Small intestine (tissue), 7 donors: ENCODE measurements at regions not wholly inside any gene's neighbourhood (a gene's known extent, or its start where the extent isn't known, plus 50 kb on each side); places are given as distances from the start of the nearest gene placed in this dataset.

ENCODE experiments used
- DNase-seq, 2 donors: peaks; one replicate each; pipeline versions ENCODE4 v3.0.0 to v3.0.0-alpha.2; 2013
- FAIRE-seq: peaks from 2 replicates; lab custom pipeline; 2012; peaks lifted over from hg19 to GRCh38; lab: Jason Lieb, UNC
- H3K27ac ChIP-seq, 3 donors: one replicate each; pipeline ENCODE4 v1.5.1; 2013; ENCODE audit warnings: low read length in 2 of 3, mild to moderate bottlenecking in 2 of 3, control low read depth in 1 of 3, inconsistent platforms in 1 of 3, low read depth in 1 of 3, moderate library complexity in 1 of 3
- H3K27me3 ChIP-seq, 3 donors: one replicate each; pipeline ENCODE4 v1.6.1; 2013; ENCODE audit warnings: low read length in 3 of 3, inconsistent platforms in 1 of 3; ENCODE audit not compliant: control insufficient read depth in 3 of 3, insufficient read depth in 3 of 3
- H3K36me3 ChIP-seq, 3 donors: one replicate each; pipeline ENCODE4 v1.6.1; 2013; ENCODE audit warnings: low read length in 3 of 3, inconsistent platforms in 1 of 3, low read depth in 1 of 3, mild to moderate bottlenecking in 1 of 3, moderate library complexity in 1 of 3; ENCODE audit not compliant: control insufficient read depth in 3 of 3, insufficient read depth in 2 of 3
- H3K4me1 ChIP-seq, 3 donors: one replicate each; pipeline ENCODE4 v1.6.1; 2013; ENCODE audit warnings: low read length in 2 of 3, inconsistent platforms in 1 of 3, low read depth in 1 of 3, mild to moderate bottlenecking in 1 of 3, moderate library complexity in 1 of 3; ENCODE audit not compliant: control insufficient read depth in 3 of 3, insufficient read depth in 2 of 3
- H3K4me3 ChIP-seq, 3 donors: one replicate each; pipeline ENCODE4 v1.5.1; 2013; ENCODE audit warnings: low read length in 3 of 3, control low read depth in 1 of 3, inconsistent platforms in 1 of 3, low read depth in 1 of 3, mild to moderate bottlenecking in 1 of 3, moderate library complexity in 1 of 3
- H3K9me3 ChIP-seq, 2 donors: one replicate each; pipeline ENCODE4 v1.6.1; 2013; ENCODE audit warnings: low read depth in 1 of 2, low read length in 1 of 2; ENCODE audit not compliant: control insufficient read depth in 2 of 2, insufficient read depth in 1 of 2
- WGBS, 3 donors: extraction: QIAGEN DNeasy Blood & Tissue Kit; methylation state at CpG; one replicate each; pipeline ENCODE4 v1.1.7; 2013; 5-methylcytosine and 5-hydroxymethylcytosine counted together
- donor health status: healthy with polysubstance abuse.
- donor health status: control.
- donor health status: control.
- donor health status: Bipolar disorder and iron deficiency.
- donor health status: healthy.

DNA sequence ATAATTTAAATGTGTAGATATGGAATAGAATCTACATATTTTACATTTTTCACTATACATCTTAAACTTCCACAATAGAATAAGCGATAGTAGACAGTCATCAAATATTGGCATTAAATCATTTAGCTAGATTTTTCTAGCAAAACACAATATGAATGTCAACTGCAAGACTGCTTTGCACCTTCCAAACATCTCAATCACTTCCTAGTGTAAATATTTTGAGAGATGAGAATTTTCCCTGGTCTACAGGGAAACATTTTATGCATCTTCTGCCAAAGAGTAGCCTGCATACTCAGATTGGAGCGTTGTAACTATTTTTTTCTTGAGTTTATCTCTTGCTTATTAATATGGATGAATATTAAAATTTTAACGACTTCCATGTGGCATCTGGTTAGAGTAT is 897.4 kb downstream of the CENPC start:
- Histone ChIP-seq H3K27ac (no peak overlapping the region), H3K4me3 (no peak overlapping the region), H3K36me3 (no peaks in the 10 kb centered on the region), H3K4me1 (no peaks in the 10 kb centered on the region), H3K9me3 (peaks cover 0 to 2% of the 10 kb centered on the region in 2 donors), H3K27me3 (no peaks in the 10 kb centered on the region)
- FAIRE-seq (no peak), DNase-seq (no peak)
- 57 to 61% (median 60%) methylated on average over 3 of the region's 3 CpGs for WGBS, 3 donors

DNA sequence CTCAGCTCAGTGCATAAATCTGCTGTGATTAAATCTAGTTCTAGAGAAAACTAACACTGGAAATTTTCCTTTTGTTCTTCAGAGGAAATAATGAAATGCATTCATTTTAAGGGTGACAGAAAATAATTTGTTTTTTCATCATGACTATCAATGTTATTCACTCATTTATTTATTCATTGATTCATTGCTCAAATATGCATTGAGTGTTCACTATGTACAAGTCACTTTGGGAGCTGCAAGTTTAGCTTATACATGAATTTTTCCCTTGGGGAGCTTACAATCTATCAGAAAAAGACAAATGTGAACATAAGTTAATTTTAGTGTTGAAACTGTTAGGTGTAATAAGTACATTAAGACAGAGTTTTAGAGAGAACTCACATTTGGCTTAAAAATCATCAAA is 897.8 kb downstream of the CENPC start:
- Histone ChIP-seq H3K27ac (no peak overlapping the region), H3K4me1 (no peaks in the 10 kb centered on the region), H3K9me3 (peaks cover 0 to 2% of the 10 kb centered on the region in 2 donors), H3K4me3 (no peak overlapping the region), H3K36me3 (no peaks in the 10 kb centered on the region), H3K27me3 (no peaks in the 10 kb centered on the region)
- FAIRE-seq: no peak
- DNase-seq: no peak

DNA sequence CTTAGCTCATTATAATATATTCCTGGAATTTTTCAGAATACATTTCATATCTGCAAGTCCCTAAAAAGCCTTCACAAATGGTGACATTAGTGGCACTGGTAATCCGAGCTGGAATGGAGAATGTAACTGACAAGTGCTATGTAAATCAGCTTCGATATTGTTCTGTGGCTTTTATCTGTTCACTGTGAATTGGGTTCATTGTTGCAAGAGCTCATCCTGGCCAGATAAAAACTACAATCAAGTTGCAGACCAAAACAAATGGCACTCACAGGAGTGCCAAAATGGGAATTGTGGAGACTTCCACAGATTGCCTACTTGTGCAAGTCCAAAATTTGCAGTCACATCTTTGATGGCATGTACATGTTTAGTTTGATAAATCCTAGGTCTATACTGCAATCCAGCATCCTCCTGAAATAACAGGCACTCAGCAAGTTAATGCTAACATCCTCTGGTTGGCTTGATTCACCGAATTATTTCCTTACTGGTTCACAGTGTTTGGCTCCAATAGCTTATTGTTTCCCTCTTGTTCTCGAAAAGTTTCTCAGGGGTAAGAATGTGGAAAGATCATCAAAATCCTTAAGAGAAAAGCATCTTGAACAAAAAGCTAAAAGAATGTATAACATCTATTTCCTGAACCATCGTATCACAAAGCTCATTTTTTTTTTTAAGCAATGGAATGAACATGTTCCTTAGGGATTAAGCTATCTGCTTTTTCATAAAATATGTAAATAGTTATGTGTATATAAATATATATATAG is 904.9 kb downstream of the CENPC start:
- FAIRE-seq: no peak
- 59 to 67% (median 64%) methylated on average over 5 of the region's 5 CpGs for WGBS, 3 donors

DNA sequence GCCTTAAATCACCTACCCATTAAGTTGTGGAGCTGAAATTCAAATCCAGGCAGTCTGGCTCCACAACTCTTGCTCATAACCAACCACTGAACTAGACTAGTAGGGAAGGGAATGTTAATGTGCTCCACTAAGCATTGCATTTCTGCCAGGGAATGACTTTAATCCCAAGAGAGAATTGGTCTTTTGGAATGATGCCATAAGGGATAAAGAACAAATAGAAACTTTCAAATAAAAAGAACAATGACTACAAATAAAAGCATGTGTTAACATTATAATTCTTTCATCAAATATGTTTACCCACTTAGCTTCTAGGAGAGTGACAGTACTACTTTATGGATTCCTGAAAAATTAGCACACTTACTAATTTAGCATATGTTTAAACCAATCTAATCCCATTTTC is 905.9 kb downstream of the CENPC start:
- Histone ChIP-seq H3K36me3 (no peaks in the 10 kb centered on the region), H3K9me3 (no peaks in the 10 kb centered on the region), H3K4me3 (no peak overlapping the region), H3K27ac (no peak overlapping the region), H3K27me3 (no peaks in the 10 kb centered on the region), H3K4me1 (no peaks in the 10 kb centered on the region)
- DNase-seq (no peak), FAIRE-seq (no peak)

More for the DNA sequence above, 904.9 kb downstream of the CENPC start:
- H3K9me3 ChIP-seq: no peaks in the 10 kb centered on the region
- no peaks in the 10 kb centered on the region for H3K27me3 ChIP-seq
- H3K27ac ChIP-seq: no peak overlapping the region
- H3K4me3 ChIP-seq: no peak overlapping the region
- H3K36me3 ChIP-seq: no peaks in the 10 kb centered on the region
- DNase-seq: no peak
- no peaks in the 10 kb centered on the region for H3K4me1 ChIP-seq

DNA sequence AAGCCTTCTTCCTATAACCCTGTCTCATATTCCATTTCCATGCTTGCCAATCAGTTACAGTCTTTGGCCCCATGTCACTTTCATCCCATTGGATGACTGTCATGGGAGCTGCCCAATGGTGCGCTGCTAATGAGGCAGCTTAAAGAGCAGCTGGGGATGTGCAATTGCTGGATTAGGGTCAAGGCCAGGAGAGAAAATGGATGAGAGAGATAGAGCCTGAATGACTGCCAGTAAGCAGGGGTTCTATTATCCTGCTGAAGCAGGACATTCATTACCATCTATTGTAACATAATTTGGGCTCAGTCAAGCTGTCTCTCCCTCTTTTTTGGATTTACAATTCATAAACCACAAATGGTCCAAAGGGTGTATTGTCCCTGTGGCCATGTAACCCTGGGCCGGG is 909.0 kb downstream of the CENPC start:
- Histone ChIP-seq H3K4me3 (no peak overlapping the region), H3K4me1 (no peaks in the 10 kb centered on the region), H3K9me3 (no peaks in the 10 kb centered on the region), H3K27ac (no peak overlapping the region), H3K27me3 (no peaks in the 10 kb centered on the region), H3K36me3 (no peaks in the 10 kb centered on the region)
- 48 to 58% (median 48%) methylated on average over 2 of the region's 2 CpGs for WGBS, 3 donors
- FAIRE-seq: no peak
- no peak for DNase-seq

- no peaks in the 10 kb centered on the region for H3K4me1 ChIP-seq
- H3K9me3 ChIP-seq: no peaks in the 10 kb centered on the region
- no peak for DNase-seq
- WGBS, 3 donors: 76 to 80% (median 80%) methylated on average over 2 of the region's 2 CpGs
- no peaks in the 10 kb centered on the region for H3K27me3 ChIP-seq
- no peak overlapping the region for H3K4me3 ChIP-seq
- FAIRE-seq: no peak
- H3K27ac ChIP-seq: no peak overlapping the region
- H3K36me3 ChIP-seq: no peaks in the 10 kb centered on the region
These were observed 911.8 kb downstream of the CENPC start for GRCh38 chr4:66633477-66633876.

DNA sequence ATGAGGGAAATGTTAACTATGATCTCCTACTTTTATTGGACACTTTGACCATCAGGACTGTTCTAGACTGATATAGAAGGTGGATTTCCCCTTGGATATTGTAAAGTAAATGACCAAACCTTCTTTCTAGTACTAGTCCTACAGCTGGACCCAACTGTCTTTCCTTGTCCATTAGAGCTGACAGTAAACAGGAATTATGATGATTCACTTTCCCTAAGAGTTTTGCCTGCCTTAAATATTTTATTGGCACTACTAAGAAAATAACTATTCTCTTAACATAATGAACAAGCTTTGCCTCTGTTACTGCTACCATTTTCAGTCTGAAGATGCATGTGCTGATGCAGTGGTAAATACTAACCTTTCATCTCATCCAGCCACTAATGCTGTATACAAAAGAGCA is 915.4 kb downstream of the CENPC start:
- Histone ChIP-seq H3K27me3 (no peaks in the 10 kb centered on the region), H3K27ac (no peak overlapping the region), H3K4me3 (no peak overlapping the region), H3K9me3 (no peaks in the 10 kb centered on the region), H3K4me1 (no peaks in the 10 kb centered on the region), H3K36me3 (no peaks in the 10 kb centered on the region)
- DNase-seq (no peak), FAIRE-seq (no peak)

GRCh38 chr4:66628146-66628545 is 917.2 kb downstream of the CENPC start:
- H3K9me3 ChIP-seq: no peaks in the 10 kb centered on the region
- no peaks in the 10 kb centered on the region for H3K4me1 ChIP-seq
- WGBS, 3 donors: 34 to 62% (median 51%) methylated on average over 3 of the region's 3 CpGs
- H3K27me3 ChIP-seq: no peaks in the 10 kb centered on the region
- FAIRE-seq (no peak), DNase-seq (no peak)
- H3K4me3 ChIP-seq: no peak overlapping the region
- no peaks in the 10 kb centered on the region for H3K36me3 ChIP-seq
- no peak overlapping the region for H3K27ac ChIP-seq

GRCh38 chr4:66625480-66625879 is 919.8 kb downstream of the CENPC start:
- Histone ChIP-seq H3K9me3 (no peaks in the 10 kb centered on the region), H3K4me3 (no peak overlapping the region), H3K36me3 (no peaks in the 10 kb centered on the region), H3K4me1 (no peaks in the 10 kb centered on the region), H3K27me3 (no peaks in the 10 kb centered on the region), H3K27ac (no peak overlapping the region)
- 88 to 96% (median 95%) methylated on average over 5 of the region's 5 CpGs for WGBS, 3 donors
- FAIRE-seq (no peak), DNase-seq (no peak)
